ENCODE measurements at regions not wholly inside any gene's neighbourhood (a gene's known extent, or its start where the extent isn't known, plus 50 kb on each side); places are given as distances from the start of the nearest gene placed in this dataset.

DNA sequence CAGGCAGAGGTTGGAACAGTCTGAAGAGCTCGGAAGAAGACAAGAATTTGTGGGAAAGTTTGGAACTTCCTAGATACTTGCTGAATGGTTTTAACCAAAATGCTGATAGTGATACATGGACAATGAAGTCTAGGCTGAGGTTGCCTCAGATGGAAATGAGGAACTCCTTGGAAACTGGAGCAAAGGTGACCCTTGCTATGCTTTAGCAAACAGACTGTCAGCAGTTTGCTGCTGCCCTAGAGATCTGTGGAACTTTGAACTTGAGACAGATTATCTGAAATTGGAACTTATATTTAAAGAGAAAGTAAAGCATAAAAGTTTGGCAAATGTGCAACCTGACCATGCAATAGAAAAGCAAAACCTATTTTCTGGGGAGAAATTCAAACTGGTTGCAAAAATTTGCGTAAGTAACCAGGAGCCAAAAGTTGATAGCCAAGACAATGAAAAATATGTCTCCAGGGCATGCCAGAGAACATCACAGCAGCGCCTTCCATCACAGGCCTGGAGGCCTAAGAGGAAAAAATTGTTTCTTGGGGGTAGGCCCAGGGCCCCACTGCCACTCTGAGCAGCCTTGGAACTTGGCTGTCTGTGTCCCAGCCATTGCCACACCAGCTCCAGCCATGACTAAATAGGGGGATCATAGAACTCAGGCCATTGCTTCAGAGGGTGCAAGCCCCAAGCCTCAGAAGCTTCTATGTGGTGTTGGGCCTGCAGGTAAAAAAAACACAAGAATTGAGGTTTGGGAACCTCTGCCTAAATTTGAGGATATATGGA, 675.3 kb downstream of the LTN1 start:
- Histone ChIP-seq H3K27me3 (no peaks in the 10 kb centered on the region), H2AFZ (peak overlapping the region; percentile 21), H4K20me1 (ENCODE audit: insufficient read depth, poor library complexity, severe bottlenecking) (no peaks in the 10 kb centered on the region), H3K79me2 (no peaks in the 10 kb centered on the region), H3K4me2 (no peak overlapping the region), H3K9me3 (ENCODE audit: low read depth) (no peaks in the 10 kb centered on the region), H3K9me2 (replicated peaks; ENCODE audit: insufficient read depth) (no peaks in the 10 kb centered on the region), H3K27ac (peak overlapping the region; percentile 90), H3K36me3 (replicated peaks; ENCODE audit: insufficient read depth, low read depth) (no peaks in the 10 kb centered on the region), H3K4me1 (ENCODE audit: insufficient read depth) (peaks cover 8% of the 10 kb centered on the region), H3K4me3 (no peak overlapping the region)
- 83% methylated on average over 3 of the region's 3 CpGs for WGBS (ENCODE audit: low lambda C conversion rate, missing lambda C conversion rate)
- peak; percentile 49 for DNase-seq (ENCODE audit: low spot score)
- TF ChIP-seq, protein P1, sequence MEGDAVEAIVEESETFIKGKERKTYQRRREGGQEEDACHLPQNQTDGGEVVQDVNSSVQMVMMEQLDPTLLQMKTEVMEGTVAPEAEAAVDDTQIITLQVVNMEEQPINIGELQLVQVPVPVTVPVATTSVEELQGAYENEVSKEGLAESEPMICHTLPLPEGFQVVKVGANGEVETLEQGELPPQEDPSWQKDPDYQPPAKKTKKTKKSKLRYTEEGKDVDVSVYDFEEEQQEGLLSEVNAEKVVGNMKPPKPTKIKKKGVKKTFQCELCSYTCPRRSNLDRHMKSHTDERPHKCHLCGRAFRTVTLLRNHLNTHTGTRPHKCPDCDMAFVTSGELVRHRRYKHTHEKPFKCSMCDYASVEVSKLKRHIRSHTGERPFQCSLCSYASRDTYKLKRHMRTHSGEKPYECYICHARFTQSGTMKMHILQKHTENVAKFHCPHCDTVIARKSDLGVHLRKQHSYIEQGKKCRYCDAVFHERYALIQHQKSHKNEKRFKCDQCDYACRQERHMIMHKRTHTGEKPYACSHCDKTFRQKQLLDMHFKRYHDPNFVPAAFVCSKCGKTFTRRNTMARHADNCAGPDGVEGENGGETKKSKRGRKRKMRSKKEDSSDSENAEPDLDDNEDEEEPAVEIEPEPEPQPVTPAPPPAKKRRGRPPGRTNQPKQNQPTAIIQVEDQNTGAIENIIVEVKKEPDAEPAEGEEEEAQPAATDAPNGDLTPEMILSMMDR (IDR thresholded peaks at IDR 0.05; ENCODE audit: poor library complexity), result no peak
- TF ChIP-seq EZH2 (IDR thresholded peaks at IDR 0.05; ENCODE audit: borderline replicate concordance), result no peak

DNA sequence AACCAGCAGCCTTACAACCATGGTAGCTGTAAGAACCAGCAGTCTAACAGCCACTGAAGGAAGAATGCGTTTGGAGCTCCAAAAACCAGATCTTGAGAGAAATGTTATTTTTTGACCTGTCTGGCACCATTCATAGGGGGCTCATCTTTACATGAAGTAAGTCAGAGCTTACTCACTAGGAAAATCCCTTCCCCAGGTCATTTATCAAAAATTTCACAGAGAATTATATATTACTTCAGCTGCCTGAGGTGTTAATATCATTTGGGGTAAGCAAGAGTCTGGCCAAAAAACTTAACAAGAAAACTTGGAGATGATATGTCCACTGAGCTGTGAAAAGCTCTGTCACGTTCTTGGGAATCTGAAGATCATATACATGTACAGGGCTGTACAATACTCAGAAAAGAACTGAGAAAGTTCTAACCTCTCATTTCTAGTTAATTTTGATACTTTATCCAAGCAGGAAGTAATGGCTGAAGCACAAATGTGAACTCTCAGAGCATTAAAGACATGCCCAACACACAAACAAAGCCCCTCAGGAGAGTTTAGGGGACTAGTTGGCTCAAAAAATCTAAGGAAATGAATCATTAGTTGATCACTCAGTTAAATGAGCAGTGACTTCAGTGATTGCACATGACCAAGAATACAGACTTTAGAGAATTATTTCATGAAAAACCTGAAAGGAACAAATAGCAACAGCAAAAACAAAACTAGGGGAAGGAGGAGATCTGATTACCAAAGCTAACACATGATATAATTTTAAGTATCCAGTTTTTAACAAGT, 681.1 kb downstream of the LTN1 start:
- Histone ChIP-seq H3K36me3 (replicated peaks; ENCODE audit: insufficient read depth, low read depth) (no peaks in the 10 kb centered on the region), H4K20me1 (ENCODE audit: insufficient read depth, poor library complexity, severe bottlenecking) (no peaks in the 10 kb centered on the region), H3K27ac (no peak overlapping the region), H2AFZ (no peak overlapping the region), H3K4me2 (no peak overlapping the region), H3K9me3 (ENCODE audit: low read depth) (no peaks in the 10 kb centered on the region), H3K4me3 (no peak overlapping the region), H3K79me2 (no peaks in the 10 kb centered on the region), H3K9me2 (replicated peaks; ENCODE audit: insufficient read depth) (no peaks in the 10 kb centered on the region), H3K27me3 (no peaks in the 10 kb centered on the region), H3K4me1 (ENCODE audit: insufficient read depth) (peaks cover 18% of the 10 kb centered on the region)
- WGBS (ENCODE audit: low lambda C conversion rate, missing lambda C conversion rate), result 98% methylated on average over 2 of the region's 2 CpGs
- no peak for DNase-seq (ENCODE audit: low spot score)
- TF ChIP-seq, protein P1 (IDR thresholded peaks at IDR 0.05; ENCODE audit: poor library complexity), result no peak
- TF ChIP-seq EZH2phosphoT487 (IDR thresholded peaks at IDR 0.05; ENCODE audit: low read depth, severe bottlenecking, unreplicated experiment) (no peak), EZH2 (IDR thresholded peaks at IDR 0.05; ENCODE audit: borderline replicate concordance) (no peak)

DNA sequence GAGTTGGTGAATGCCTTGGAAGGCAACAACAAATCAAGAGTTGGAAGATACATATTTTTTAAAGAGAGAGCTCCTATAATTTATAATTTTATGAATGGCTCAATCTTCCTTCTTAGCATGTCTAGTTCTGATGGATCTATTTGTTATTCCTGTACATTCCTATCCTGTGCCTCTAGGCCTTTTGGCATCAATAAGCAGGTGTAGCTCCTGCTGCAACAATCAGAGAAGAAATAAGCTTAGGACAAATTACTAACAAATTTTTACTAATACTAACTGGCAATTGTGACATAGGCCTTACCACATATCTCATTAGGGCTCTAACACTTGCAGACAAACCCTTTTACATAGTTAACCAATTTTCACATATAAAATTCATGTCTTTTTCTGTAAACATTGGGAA, 682.0 kb downstream of the LTN1 start:
- DNase-seq (ENCODE audit: low spot score), result no peak
- no peaks in the 10 kb centered on the region for H3K79me2 ChIP-seq
- H3K36me3 ChIP-seq (replicated peaks; ENCODE audit: insufficient read depth, low read depth), result no peaks in the 10 kb centered on the region
- peaks cover 14% of the 10 kb centered on the region for H3K4me1 ChIP-seq (ENCODE audit: insufficient read depth)
- no peaks in the 10 kb centered on the region for H3K9me3 ChIP-seq (ENCODE audit: low read depth)
- H4K20me1 ChIP-seq (ENCODE audit: insufficient read depth, poor library complexity, severe bottlenecking), result no peaks in the 10 kb centered on the region
- no peak overlapping the region for H2AFZ ChIP-seq
- H3K4me2 ChIP-seq, result no peak overlapping the region
- H3K27me3 ChIP-seq, result no peaks in the 10 kb centered on the region
- no peak overlapping the region for H3K27ac ChIP-seq
- TF ChIP-seq EZH2phosphoT487 (IDR thresholded peaks at IDR 0.05; ENCODE audit: low read depth, severe bottlenecking, unreplicated experiment), result no peak
- TF ChIP-seq EZH2 (IDR thresholded peaks at IDR 0.05; ENCODE audit: borderline replicate concordance), result no peak
- TF ChIP-seq, protein P1 (IDR thresholded peaks at IDR 0.05; ENCODE audit: poor library complexity), result no peak
- no peaks in the 10 kb centered on the region for H3K9me2 ChIP-seq (replicated peaks; ENCODE audit: insufficient read depth)
- no peak overlapping the region for H3K4me3 ChIP-seq
